ENCODE measurements at regions not wholly inside any gene's neighbourhood (a gene's known extent, or its start where the extent isn't known, plus 50 kb on each side); places are given as distances from the start of the nearest gene placed in this dataset.

DNA sequence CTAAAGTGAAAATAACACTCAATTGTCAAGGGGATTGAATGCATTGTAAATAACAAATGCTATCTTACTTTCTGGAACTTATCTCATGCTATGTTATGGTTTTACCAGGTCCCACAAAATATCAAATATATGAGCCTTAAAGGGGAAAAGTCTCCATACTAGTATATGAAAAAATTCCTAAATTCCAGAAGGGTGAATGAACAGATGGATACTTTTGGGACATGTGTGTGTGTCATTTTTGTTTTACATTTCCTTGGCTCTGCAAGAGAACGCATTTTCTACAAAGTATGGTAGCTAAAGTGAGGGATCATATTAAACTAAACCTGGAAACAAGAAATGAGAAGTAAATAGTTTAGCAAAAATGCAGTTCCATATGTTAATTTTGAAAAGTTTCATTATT is 682.8 kb downstream of the INHBA start (continued):
- TF ChIP-seq, protein P1, sequence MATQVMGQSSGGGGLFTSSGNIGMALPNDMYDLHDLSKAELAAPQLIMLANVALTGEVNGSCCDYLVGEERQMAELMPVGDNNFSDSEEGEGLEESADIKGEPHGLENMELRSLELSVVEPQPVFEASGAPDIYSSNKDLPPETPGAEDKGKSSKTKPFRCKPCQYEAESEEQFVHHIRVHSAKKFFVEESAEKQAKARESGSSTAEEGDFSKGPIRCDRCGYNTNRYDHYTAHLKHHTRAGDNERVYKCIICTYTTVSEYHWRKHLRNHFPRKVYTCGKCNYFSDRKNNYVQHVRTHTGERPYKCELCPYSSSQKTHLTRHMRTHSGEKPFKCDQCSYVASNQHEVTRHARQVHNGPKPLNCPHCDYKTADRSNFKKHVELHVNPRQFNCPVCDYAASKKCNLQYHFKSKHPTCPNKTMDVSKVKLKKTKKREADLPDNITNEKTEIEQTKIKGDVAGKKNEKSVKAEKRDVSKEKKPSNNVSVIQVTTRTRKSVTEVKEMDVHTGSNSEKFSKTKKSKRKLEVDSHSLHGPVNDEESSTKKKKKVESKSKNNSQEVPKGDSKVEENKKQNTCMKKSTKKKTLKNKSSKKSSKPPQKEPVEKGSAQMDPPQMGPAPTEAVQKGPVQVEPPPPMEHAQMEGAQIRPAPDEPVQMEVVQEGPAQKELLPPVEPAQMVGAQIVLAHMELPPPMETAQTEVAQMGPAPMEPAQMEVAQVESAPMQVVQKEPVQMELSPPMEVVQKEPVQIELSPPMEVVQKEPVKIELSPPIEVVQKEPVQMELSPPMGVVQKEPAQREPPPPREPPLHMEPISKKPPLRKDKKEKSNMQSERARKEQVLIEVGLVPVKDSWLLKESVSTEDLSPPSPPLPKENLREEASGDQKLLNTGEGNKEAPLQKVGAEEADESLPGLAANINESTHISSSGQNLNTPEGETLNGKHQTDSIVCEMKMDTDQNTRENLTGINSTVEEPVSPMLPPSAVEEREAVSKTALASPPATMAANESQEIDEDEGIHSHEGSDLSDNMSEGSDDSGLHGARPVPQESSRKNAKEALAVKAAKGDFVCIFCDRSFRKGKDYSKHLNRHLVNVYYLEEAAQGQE (IDR thresholded peaks at IDR 0.05; ENCODE audit: low read depth, low read length): no peak
- TF ChIP-seq NFIC (IDR thresholded peaks at IDR 0.05; ENCODE audit: borderline replicate concordance) (no peak), FOXM1 (IDR thresholded peaks at IDR 0.05; ENCODE audit: low read depth) (no peak), TCF12 (IDR thresholded peaks at IDR 0.05) (no peak)

DNA sequence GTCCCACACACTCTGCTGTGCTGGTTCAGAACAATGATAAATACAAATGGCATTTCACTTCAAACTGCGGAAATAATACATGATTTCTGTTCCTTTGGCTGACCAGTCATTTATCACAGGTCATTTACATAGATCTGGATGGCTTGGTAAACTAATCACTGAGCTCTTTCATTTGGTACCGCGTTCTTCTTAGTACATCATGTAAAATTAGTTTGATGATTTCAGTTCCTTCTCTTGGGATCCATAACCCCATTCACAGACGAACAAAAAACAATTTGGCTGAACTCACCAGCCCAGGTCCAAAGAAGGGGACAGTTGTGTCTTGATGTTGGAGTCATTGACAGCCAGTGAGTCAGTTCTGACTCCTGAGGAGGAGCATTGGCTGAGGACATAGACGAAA is 689.8 kb downstream of the INHBA start:
- no peak overlapping the region for H3K27ac ChIP-seq (ENCODE audit: low read depth in 2 of 2, low read length in 1 of 2)
- H3K9me2 ChIP-seq: no peaks in the 10 kb centered on the region
- no peaks in the 10 kb centered on the region for H3F3A ChIP-seq (replicated peaks; ENCODE audit: insufficient read depth)
- no peak overlapping the region for H3K4me2 ChIP-seq
- H3K36me3 ChIP-seq (replicated peaks in 1 of 2; ENCODE audit: control insufficient read depth in 1 of 2, insufficient read depth in 2 of 2, low read length in 1 of 2): no peaks in the 10 kb centered on the region
- no peaks in the 10 kb centered on the region for H3K4me1 ChIP-seq (ENCODE audit: control insufficient read depth in 1 of 2, insufficient read depth in 2 of 2, low read depth in 1 of 2, low read length in 1 of 2)
- no peak overlapping the region for H3K9ac ChIP-seq
- no peak overlapping the region for H3K4me3 ChIP-seq (ENCODE audit: low read depth in 2 of 2, low read length in 1 of 2)
- POLR2A ChIA-PET: no interaction called here
- no peak for TF ChIP-seq FOXM1 (IDR thresholded peaks at IDR 0.05; ENCODE audit: low read depth)
- TF ChIP-seq NRF1 (IDR thresholded peaks at IDR 0.05; ENCODE audit: low read depth, low read length): no peak
- no peak for TF ChIP-seq FOXJ3 (CRISPR knock-in tag; IDR thresholded peaks at IDR 0.05)
- H2AFZ ChIP-seq (ENCODE audit: low read depth): no peak overlapping the region
- no peaks in the 10 kb centered on the region for H3K9me3 ChIP-seq
- 89% methylated on average over 5 of the region's 5 CpGs for whole genome bisulfite sequencing (ENCODE audit: low lambda C conversion rate)
- H3K27me3 ChIP-seq (ENCODE audit: insufficient read depth): no peaks in the 10 kb centered on the region
- CTCF ChIA-PET: interaction anchor here (3.0 kb wide), 1 partner anchor 11 kb away, joined by 25 read pairs; no protein-coding TSS in a partner anchor
- DNase-seq: no peak
- no peaks in the 10 kb centered on the region for H4K20me1 ChIP-seq (ENCODE audit: insufficient read depth)
- H3K79me2 ChIP-seq (ENCODE audit: insufficient read depth): no peaks in the 10 kb centered on the region

DNA sequence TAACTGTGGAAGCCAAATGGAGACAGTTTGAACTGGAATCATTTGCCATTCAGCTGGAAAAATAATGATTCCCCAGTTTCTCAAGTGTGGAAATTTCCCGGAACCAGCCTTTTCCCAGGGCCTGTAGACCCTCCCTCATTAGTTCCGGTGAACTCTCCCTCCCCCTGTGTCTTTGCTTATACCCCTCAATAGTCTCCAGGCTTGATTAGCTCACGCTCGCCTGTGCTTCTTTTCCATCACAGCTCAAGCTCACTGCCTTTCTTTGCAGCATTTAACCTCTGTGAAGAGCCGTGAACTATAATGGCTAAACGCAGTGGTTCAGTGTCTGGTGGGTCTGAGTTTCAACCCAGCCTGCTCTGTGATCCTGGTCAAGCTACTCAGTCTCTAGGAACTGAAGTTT is 690.8 kb downstream of the INHBA start:
- CTCF ChIA-PET: interaction anchor here (0.9 to 3.0 kb wide), 3 partner anchors 9 to 699 kb away, joined by 3 to 25 read pairs (median 6); no protein-coding TSS in a partner anchor
- H3F3A ChIP-seq (replicated peaks; ENCODE audit: insufficient read depth): no peaks in the 10 kb centered on the region
- H3K27me3 ChIP-seq (ENCODE audit: insufficient read depth): no peaks in the 10 kb centered on the region
- TF ChIP-seq SMC3 (IDR thresholded peaks at IDR 0.05; ENCODE audit: low read depth, low read length) (no peak), NFIC (IDR thresholded peaks at IDR 0.05; ENCODE audit: borderline replicate concordance) (no peak), POLR2AphosphoS5 (IDR thresholded peaks at IDR 0.05; ENCODE audit: low read depth, low read length) (no peak), EZH2phosphoT487 (IDR thresholded peaks at IDR 0.05; ENCODE audit: borderline replicate concordance, low read depth) (no peak), TCF12 (IDR thresholded peaks at IDR 0.05) (no peak), RAD21 (IDR thresholded peaks at IDR 0.05; ENCODE audit: low read length) (no peak), MXI1 (IDR thresholded peaks at IDR 0.05; ENCODE audit: low read depth, low read length) (no peak), TAF1 (IDR thresholded peaks at IDR 0.05; ENCODE audit: borderline replicate concordance, low read depth, low read length) (no peak), FOSL2 (IDR thresholded peaks at IDR 0.05; ENCODE audit: borderline replicate concordance, low read depth) (no peak), SIN3A (IDR thresholded peaks at IDR 0.05; ENCODE audit: borderline replicate concordance, low read depth, low read length) (no peak), CHD2 (IDR thresholded peaks at IDR 0.05; ENCODE audit: low read length, partially characterized antibody) (no peak)
- TF ChIP-seq, protein P2, sequence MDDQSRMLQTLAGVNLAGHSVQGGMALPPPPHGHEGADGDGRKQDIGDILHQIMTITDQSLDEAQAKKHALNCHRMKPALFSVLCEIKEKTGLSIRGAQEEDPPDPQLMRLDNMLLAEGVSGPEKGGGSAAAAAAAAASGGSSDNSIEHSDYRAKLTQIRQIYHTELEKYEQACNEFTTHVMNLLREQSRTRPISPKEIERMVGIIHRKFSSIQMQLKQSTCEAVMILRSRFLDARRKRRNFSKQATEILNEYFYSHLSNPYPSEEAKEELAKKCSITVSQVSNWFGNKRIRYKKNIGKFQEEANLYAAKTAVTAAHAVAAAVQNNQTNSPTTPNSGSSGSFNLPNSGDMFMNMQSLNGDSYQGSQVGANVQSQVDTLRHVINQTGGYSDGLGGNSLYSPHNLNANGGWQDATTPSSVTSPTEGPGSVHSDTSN (IDR thresholded peaks at IDR 0.05): no peak
- TF ChIP-seq, protein P1 (IDR thresholded peaks at IDR 0.05; ENCODE audit: low read depth, low read length): no peak
- TF ChIP-seq, protein P3, sequence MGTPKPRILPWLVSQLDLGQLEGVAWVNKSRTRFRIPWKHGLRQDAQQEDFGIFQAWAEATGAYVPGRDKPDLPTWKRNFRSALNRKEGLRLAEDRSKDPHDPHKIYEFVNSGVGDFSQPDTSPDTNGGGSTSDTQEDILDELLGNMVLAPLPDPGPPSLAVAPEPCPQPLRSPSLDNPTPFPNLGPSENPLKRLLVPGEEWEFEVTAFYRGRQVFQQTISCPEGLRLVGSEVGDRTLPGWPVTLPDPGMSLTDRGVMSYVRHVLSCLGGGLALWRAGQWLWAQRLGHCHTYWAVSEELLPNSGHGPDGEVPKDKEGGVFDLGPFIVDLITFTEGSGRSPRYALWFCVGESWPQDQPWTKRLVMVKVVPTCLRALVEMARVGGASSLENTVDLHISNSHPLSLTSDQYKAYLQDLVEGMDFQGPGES (IDR thresholded peaks at IDR 0.05; ENCODE audit: low read depth, low read length): no peak

More for the DNA sequence above, 690.8 kb downstream of the INHBA start:
- Histone ChIP-seq H2AFZ (ENCODE audit: low read depth) (no peak overlapping the region), H3K9me3 (no peaks in the 10 kb centered on the region), H3K4me2 (no peak overlapping the region), H3K9me2 (no peaks in the 10 kb centered on the region), H3K79me2 (ENCODE audit: insufficient read depth) (no peaks in the 10 kb centered on the region), H3K4me1 (ENCODE audit: control insufficient read depth in 1 of 2, insufficient read depth in 2 of 2, low read depth in 1 of 2, low read length in 1 of 2) (no peaks in the 10 kb centered on the region), H3K9ac (no peak overlapping the region), H3K4me3 (ENCODE audit: low read depth in 2 of 2, low read length in 1 of 2) (no peak overlapping the region), H4K20me1 (ENCODE audit: insufficient read depth) (no peaks in the 10 kb centered on the region), H3K27ac (ENCODE audit: low read depth in 2 of 2, low read length in 1 of 2) (no peak overlapping the region), H3K36me3 (replicated peaks in 1 of 2; ENCODE audit: control insufficient read depth in 1 of 2, insufficient read depth in 2 of 2, low read length in 1 of 2) (no peaks in the 10 kb centered on the region)
- 93% methylated on average over 6 of the region's 6 CpGs for WGBS (ENCODE audit: low lambda C conversion rate)
- POLR2A ChIA-PET: no interaction called here
- no peak for DNase-seq

All from SK-N-SH (cell line).